Stimulated activated CD4-positive, alpha-beta T cell treated with anti-CD3 and anti-CD28 coated beads, Interleukin-1b, Interleukin-23, amount 100 ng/mL, for 24 hours (primary cell): ENCODE measurements at regions not wholly inside any gene's neighbourhood (a gene's known extent, or its start where the extent isn't known, plus 50 kb on each side); places are given as distances from the start of the nearest gene placed in this dataset.
"Not testable (repeated sequence)": the region's sequence is repeated elsewhere in the genome, so short reads cannot be mapped to it uniquely, and the experiment has no call there.

Experiments used
- DNase-seq, 4 experiments: peaks; one replicate each; pipeline ENCODE4 v3.0.0-alpha.2; 2020; ENCODE audit warnings: low read depth in 4 of 4, low spot score in 1 of 4

- DNase-seq = no peak
Observed at GRCh38 chr14:50018201-50018932, 98.0 kb downstream of the VCPKMT start.

- DNase-seq = no peak
Observed at GRCh38 chr14:50018933-50019210, 97.5 kb downstream of the VCPKMT start.

- no peak for DNase-seq
Observed at GRCh38 chr14:50020184-50020583, 96.2 kb downstream of the VCPKMT start.

- DNase-seq = no peak
Observed at GRCh38 chr14:50020799-50021198, 95.6 kb downstream of the VCPKMT start.

- DNase-seq = no peak
Observed at GRCh38 chr14:50021261-50022031, 94.9 kb downstream of the VCPKMT start.

- no peak for DNase-seq
Observed at GRCh38 chr14:50022661-50023060, 93.7 kb downstream of the VCPKMT start.

- DNase-seq = no peak
Observed at GRCh38 chr14:50023671-50024490, 92.5 kb downstream of the VCPKMT start.

- DNase-seq = no peak
Observed at GRCh38 chr14:50025073-50025472, 91.3 kb downstream of the VCPKMT start.

GRCh38 chr14:50025776-50026175, 90.6 kb downstream of the VCPKMT start:
- DNase-seq = no peak

- DNase-seq = no peak
Observed at GRCh38 chr14:50026396-50026795, 90.0 kb downstream of the VCPKMT start.

- no peak for DNase-seq
Observed at GRCh38 chr14:50027816-50028215, 88.6 kb downstream of the VCPKMT start.

- no peak for DNase-seq
Observed at GRCh38 chr14:50028458-50028857, 87.9 kb downstream of the VCPKMT start.

GRCh38 chr14:50030036-50030435, 86.3 kb downstream of the VCPKMT start:
- no peak for DNase-seq

- not testable (repeated sequence) for DNase-seq
Observed at GRCh38 chr14:50030911-50031310, 85.5 kb downstream of the VCPKMT start.

- DNase-seq = no peak
Observed at GRCh38 chr14:50031602-50032313, 84.6 kb downstream of the VCPKMT start.

GRCh38 chr14:50032462-50033167, 83.8 kb downstream of the VCPKMT start:
- DNase-seq = not testable (repeated sequence)

GRCh38 chr14:50035214-50035613, 81.2 kb downstream of the VCPKMT start:
- DNase-seq = no peak

GRCh38 chr14:50036211-50036610, 80.2 kb downstream of the VCPKMT start:
- DNase-seq = no peak

- no peak for DNase-seq
Observed at GRCh38 chr14:50036637-50037036, 79.7 kb downstream of the VCPKMT start.

- DNase-seq = no peak
Observed at GRCh38 chr14:50037240-50037639, 79.1 kb downstream of the VCPKMT start.

GRCh38 chr14:50037852-50038251, 78.5 kb downstream of the VCPKMT start:
- no peak for DNase-seq
